ENCODE measurements at regions not wholly inside any gene's neighbourhood (a gene's known extent, or its start where the extent isn't known, plus 50 kb on each side); places are given as distances from the start of the nearest gene placed in this dataset.

GRCh38 chr2:2484301-2484700 is 153.2 kb upstream of the MYT1L start:
- Mint-ChIP-seq H3K27me3 (ENCODE audit: low read depth) (peaks cover 3% of the 10 kb centered on the region), H3K36me3 (no peaks in the 10 kb centered on the region), H3K9me3 (peaks cover 4% of the 10 kb centered on the region), H3K4me3 (no peak overlapping the region), H3K4me1 (no peaks in the 10 kb centered on the region), H3K27ac (no peak overlapping the region)
- TF ChIP-seq CTCF (IDR thresholded peaks at IDR 0.05; ENCODE audit: unreplicated experiment): no peak
- no peak for DNase-seq (ENCODE audit: low spot score in 2 of 2, unreplicated experiment in 2 of 2)

DNA sequence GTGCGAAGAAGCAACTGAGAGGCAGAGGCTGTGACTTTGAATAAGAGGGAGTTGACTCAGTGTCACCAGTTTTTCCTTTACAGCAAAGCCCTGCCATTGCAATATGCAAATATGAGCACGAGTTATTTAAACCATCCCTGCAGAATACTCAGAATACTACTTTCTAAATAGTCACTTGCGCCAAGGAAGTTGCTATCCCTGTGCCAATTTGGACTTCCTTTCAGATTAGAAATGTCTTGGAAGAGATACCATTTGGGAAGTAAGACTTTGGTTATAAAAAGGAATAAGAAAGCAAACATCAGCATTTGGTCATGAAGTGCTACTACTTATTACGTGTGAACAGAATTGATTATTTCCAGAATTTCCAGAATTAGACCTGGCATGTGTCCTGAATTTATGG is 151.8 kb upstream of the MYT1L start:
- Mint-ChIP-seq H3K36me3 (no peaks in the 10 kb centered on the region), H3K4me3 (no peak overlapping the region), H3K27me3 (ENCODE audit: low read depth) (peaks cover 3% of the 10 kb centered on the region), H3K27ac (no peak overlapping the region), H3K9me3 (peaks cover 4% of the 10 kb centered on the region), H3K4me1 (no peaks in the 10 kb centered on the region)
- no peak for DNase-seq (ENCODE audit: low spot score in 2 of 2, unreplicated experiment in 2 of 2)
- no peak for TF ChIP-seq CTCF (IDR thresholded peaks at IDR 0.05; ENCODE audit: unreplicated experiment)

DNA sequence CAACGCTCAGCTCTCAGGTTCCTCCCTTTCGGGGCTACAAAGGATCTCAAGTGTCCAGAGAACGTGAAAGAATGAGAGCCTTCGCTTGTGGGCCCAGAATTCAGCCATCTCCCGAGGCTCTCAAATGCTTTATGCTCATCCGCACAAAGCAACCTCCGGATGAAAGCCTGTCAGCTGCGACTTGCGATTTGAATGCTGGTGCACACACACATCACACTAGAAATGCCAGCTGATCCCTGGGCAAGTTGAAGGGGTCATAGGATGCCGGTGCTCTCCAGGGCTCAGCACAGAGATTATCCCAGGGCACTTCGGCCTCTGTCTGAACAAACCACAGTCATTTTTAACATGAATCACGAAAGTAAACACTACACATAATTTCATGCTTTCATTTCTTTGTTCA is 141.8 kb upstream of the MYT1L start:
- Mint-ChIP-seq H3K4me1 (no peaks in the 10 kb centered on the region), H3K27ac (no peak overlapping the region), H3K4me3 (no peak overlapping the region), H3K9me3 (no peaks in the 10 kb centered on the region), H3K27me3 (ENCODE audit: low read depth) (peaks cover 13% of the 10 kb centered on the region), H3K36me3 (no peaks in the 10 kb centered on the region)
- TF ChIP-seq CTCF (IDR thresholded peaks at IDR 0.05; ENCODE audit: unreplicated experiment): no peak
- DNase-seq (ENCODE audit: low spot score in 2 of 2, unreplicated experiment in 2 of 2): no peak

GRCh38 chr2:2472044-2472443 is 141.0 kb upstream of the MYT1L start:
- H3K27me3 Mint-ChIP-seq (ENCODE audit: low read depth): peaks cover 13% of the 10 kb centered on the region
- H3K36me3 Mint-ChIP-seq: no peaks in the 10 kb centered on the region
- DNase-seq (ENCODE audit: low spot score in 2 of 2, unreplicated experiment in 2 of 2): no peak
- no peaks in the 10 kb centered on the region for H3K9me3 Mint-ChIP-seq
- H3K4me3 Mint-ChIP-seq: no peak overlapping the region
- no peak overlapping the region for H3K27ac Mint-ChIP-seq
- no peaks in the 10 kb centered on the region for H3K4me1 Mint-ChIP-seq
- no peak for TF ChIP-seq CTCF (IDR thresholded peaks at IDR 0.05; ENCODE audit: unreplicated experiment)

- Mint-ChIP-seq H3K36me3 (no peaks in the 10 kb centered on the region), H3K27me3 (ENCODE audit: low read depth) (peaks cover 16% of the 10 kb centered on the region), H3K27ac (no peak overlapping the region), H3K4me1 (no peaks in the 10 kb centered on the region), H3K9me3 (no peaks in the 10 kb centered on the region), H3K4me3 (no peak overlapping the region)
- TF ChIP-seq CTCF (IDR thresholded peaks at IDR 0.05; ENCODE audit: unreplicated experiment): no peak
- no peak for DNase-seq (ENCODE audit: low spot score in 2 of 2, unreplicated experiment in 2 of 2)
These were observed 135.5 kb upstream of the MYT1L start for GRCh38 chr2:2466534-2466933.

DNA sequence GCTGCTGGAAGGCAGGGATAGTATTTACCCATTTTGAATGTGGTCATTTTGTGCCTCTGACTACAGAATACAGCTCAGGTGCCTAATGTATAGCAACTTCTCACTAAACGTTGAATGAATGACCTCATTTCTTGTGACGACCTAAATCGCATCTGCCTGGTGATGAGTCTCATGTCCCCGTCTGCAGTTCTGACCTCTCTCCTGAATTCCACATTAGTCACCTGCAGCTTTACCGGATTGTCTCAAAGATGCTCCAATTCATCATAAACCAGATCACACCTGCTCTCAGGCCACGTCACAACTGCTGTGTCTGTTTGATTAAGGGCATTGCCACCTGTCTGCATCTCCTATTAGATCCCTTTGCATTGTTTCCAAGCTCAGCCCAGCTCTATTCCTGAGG is 133.6 kb upstream of the MYT1L start:
- no peak for TF ChIP-seq CTCF (IDR thresholded peaks at IDR 0.05; ENCODE audit: unreplicated experiment)
- peaks cover 12% of the 10 kb centered on the region for H3K27me3 Mint-ChIP-seq (ENCODE audit: low read depth)
- H3K36me3 Mint-ChIP-seq: no peaks in the 10 kb centered on the region
- no peak for DNase-seq (ENCODE audit: low spot score in 2 of 2, unreplicated experiment in 2 of 2)
- H3K27ac Mint-ChIP-seq: no peak overlapping the region
- no peaks in the 10 kb centered on the region for H3K4me1 Mint-ChIP-seq
- H3K9me3 Mint-ChIP-seq: no peaks in the 10 kb centered on the region
- no peak overlapping the region for H3K4me3 Mint-ChIP-seq

All from mesothelial cell of epicardium (in vitro differentiated cells).